GM12878 (cell line): ENCODE measurements at regions not wholly inside any gene's neighbourhood (a gene's known extent, or its start where the extent isn't known, plus 50 kb on each side); places are given as distances from the start of the nearest gene placed in this dataset.

ENCODE experiments used
- ATAC-seq: fragments of 200-7000 bp; cut with Tn5 transposase; 3 replicates; pipeline ENCODE4 v1.9.1; 2020; ENCODE audit warnings: mild to moderate bottlenecking, moderate library complexity
- BruUV-seq: library from RNA; stranded (reverse); fragments of 400-500 nt; replicated peaks from 2 replicates; lab custom pipeline; 2021; lab: Mats Ljungman, UMichigan
- CTCF ChIA-PET: fragments of 300-600 bp; sonication (Branson Sonifier 250); formaldehyde crosslinking; extraction: SDS; loops from one replicate; lab custom pipeline; 2021; ENCODE audit warnings: inconsistent platforms; lab: Yijun Ruan, JAX
- POLR2A ChIA-PET: fragments of 350-600 bp; formaldehyde crosslinking; extraction: SDS; loops from one replicate; lab custom pipeline; 2021; ENCODE audit warnings: inconsistent platforms; lab: Charles Lee
- RAD21 ChIA-PET: fragments of 300-600 bp; sonication (Branson Sonifier 250); formaldehyde crosslinking; loops from one replicate; lab custom pipeline; 2023; ENCODE audit warnings: antibody characterized with exemption; ENCODE audit not compliant: unreplicated experiment; lab: Charles Lee
- SMC1A ChIA-PET: fragments of 300-600 bp; sonication (Branson Sonifier 250); formaldehyde crosslinking; loops from one replicate; lab custom pipeline; 2023; ENCODE audit not compliant: unreplicated experiment, uncharacterized antibody; lab: Charles Lee
- DNase-seq: peaks from one replicate; pipeline ENCODE4 v3.0.0-alpha.2; 2011; ENCODE audit warnings: low read depth, low spot score
- FAIRE-seq: peaks from 3 replicates; lab custom pipeline; 2011; peaks lifted over from hg19 to GRCh38; lab: Jason Lieb, UNC
- H2AFZ ChIP-seq: 2 replicates; pipeline ENCODE4 v1.6.0; 2011; ENCODE audit warnings: low read depth, low read length, control low read depth; ENCODE audit not compliant: control insufficient read depth
- H3K27ac ChIP-seq: 2 replicates; pipeline ENCODE4 v1.5.1; 2011; ENCODE audit warnings: control low read depth; ENCODE audit not compliant: control insufficient read depth, insufficient read depth
- H3K27me3 ChIP-seq, 2 experiments: replicated peaks in 1 of 2; 2 replicates each; pipeline versions ENCODE4 v1.6.0 to v1.6.1; 2011; ENCODE audit warnings: low read length in 1 of 2; ENCODE audit not compliant: control insufficient read depth in 2 of 2, insufficient read depth in 2 of 2
- H3K36me3 ChIP-seq, 2 experiments: 2 replicates each; pipeline ENCODE4 v1.5.1; 2011; ENCODE audit warnings: low read length in 1 of 2; ENCODE audit not compliant: control insufficient read depth in 2 of 2, insufficient read depth in 2 of 2
- H3K4me1 ChIP-seq: 2 replicates; pipeline ENCODE4 v1.6.1; 2011; ENCODE audit warnings: mild to moderate bottlenecking, low read length, moderate library complexity, mixed read lengths; ENCODE audit not compliant: control insufficient read depth, insufficient read depth
- H3K4me2 ChIP-seq: 2 replicates; pipeline ENCODE4 v1.6.0; 2011; ENCODE audit warnings: control low read depth; ENCODE audit not compliant: control insufficient read depth, insufficient read depth
- H3K4me3 ChIP-seq: fragments of 200-600 bp; sonication (generic); 2 replicates; pipeline ENCODE4 v1.5.1; 2016
- H3K79me2 ChIP-seq: 2 replicates; pipeline ENCODE4 v1.6.0; 2011; ENCODE audit warnings: low read length; ENCODE audit not compliant: control insufficient read depth, insufficient read depth
- H3K9ac ChIP-seq: 2 replicates; pipeline ENCODE4 v1.8.0; 2011; ENCODE audit warnings: low read length, control low read depth, mixed read lengths; ENCODE audit not compliant: control insufficient read depth, insufficient read depth
- H3K9me3 ChIP-seq: replicated peaks from 3 replicates; pipeline ENCODE4 v1.5.1; 2011; ENCODE audit warnings: mild to moderate bottlenecking, low read length; ENCODE audit not compliant: control insufficient read depth, insufficient read depth
- H4K20me1 ChIP-seq: 2 replicates; pipeline ENCODE4 v1.6.0; 2011; ENCODE audit not compliant: control insufficient read depth, insufficient read depth
- CREB1 ChIP-seq: IDR thresholded peaks from 2 replicates; pipeline ENCODE4 v1.6.1; 2012; ENCODE audit warnings: low read depth, mild to moderate bottlenecking, inconsistent platforms
- EED ChIP-seq: sonication (generic); IDR thresholded peaks from 2 replicates; pipeline ENCODE4 v1.6.1; 2016; ENCODE audit warnings: antibody characterized with exemption, low read depth
- IKZF2 ChIP-seq, 2 experiments: fragments of 450-650 bp; IDR thresholded peaks; 2 replicates each; pipeline ENCODE4 v1.6.1; 2017; ENCODE audit warnings: mild to moderate bottlenecking in 2 of 2, moderate library complexity in 2 of 2
- KDM1A ChIP-seq: fragments of 200-600 bp; sonication (generic); IDR thresholded peaks from 2 replicates; pipeline ENCODE4 v1.6.1; 2016; ENCODE audit warnings: borderline replicate concordance
- MYC ChIP-seq: IDR thresholded peaks from 2 replicates; pipeline ENCODE4 v1.6.1; 2011; ENCODE audit warnings: mild to moderate bottlenecking, low read length, moderate library complexity, inconsistent platforms; ENCODE audit not compliant: insufficient read depth, insufficient replicate concordance, insufficient read length, severe bottlenecking
- NFYA ChIP-seq: IDR thresholded peaks from 2 replicates; pipeline ENCODE4 v1.6.1; 2011; ENCODE audit warnings: low read depth, mild to moderate bottlenecking, low read length, improper control_type of control experiment, borderline replicate concordance
- NFYB ChIP-seq: IDR thresholded peaks from 2 replicates; pipeline ENCODE4 v1.6.1; 2011; ENCODE audit warnings: low read depth, mild to moderate bottlenecking, low read length, improper control_type of control experiment, moderate library complexity; ENCODE audit not compliant: insufficient read depth
- PBX3 ChIP-seq: IDR thresholded peaks from 2 replicates; pipeline ENCODE4 v1.6.1; 2011; ENCODE audit warnings: mild to moderate bottlenecking, low read depth, low read length, moderate library complexity; ENCODE audit not compliant: insufficient replicate concordance
- RB1 ChIP-seq: fragments of 450-650 bp; formaldehyde crosslinking; IDR thresholded peaks from 2 replicates; pipeline ENCODE4 v1.6.1; 2017; ENCODE audit warnings: mild to moderate bottlenecking, borderline replicate concordance
- RELB ChIP-seq: fragments of 450-650 bp; IDR thresholded peaks from 2 replicates; pipeline ENCODE4 v1.6.1; 2017; ENCODE audit warnings: low read depth, mild to moderate bottlenecking, moderate library complexity
- RUNX3 ChIP-seq: IDR thresholded peaks from 2 replicates; pipeline ENCODE4 v1.6.1; 2012; ENCODE audit warnings: low read length, inconsistent platforms
- ZBTB11 ChIP-seq: fragments of 450-650 bp; formaldehyde crosslinking; IDR thresholded peaks from 2 replicates; pipeline ENCODE4 v1.5.0; 2022; ENCODE audit warnings: mild to moderate bottlenecking, missing genetic modification characterization
- ZNF687 ChIP-seq: fragments of 450-650 bp; IDR thresholded peaks from 2 replicates; pipeline ENCODE4 v1.6.1; 2017; ENCODE audit warnings: mild to moderate bottlenecking, moderate library complexity
- WGBS: methylation state at CpG from one replicate; pipeline ENCODE4 v1.1.6; 2016; ENCODE audit warnings: low lambda C conversion rate; ENCODE audit not compliant: insufficient replicate concordance, insufficient coverage; ENCODE audit errors: missing lambda C conversion rate; 5-methylcytosine and 5-hydroxymethylcytosine counted together
- in situ Hi-C: fragments of 300-500 bp; cut with MboI; formaldehyde crosslinking; loops from 9 replicates; pipeline ENCODE4 v1.14.3; 2018; ENCODE audit warnings: mixed read lengths
- intact Hi-C: fragments of 100-400 bp; cut with micrococcal nuclease; formaldehyde crosslinking; loops from one replicate; pipeline ENCODE4 v1.14.2; 2022; ENCODE audit not compliant: unreplicated experiment

GRCh38 chr14:44081146-44081545, 425.9 kb downstream of the FSCB start:
- Histone ChIP-seq H3K9ac (no peak overlapping the region), H3K27ac (no peak overlapping the region), H3K9me3 (no peaks in the 10 kb centered on the region), H3K4me2 (no peak overlapping the region), H3K27me3 (no peaks in the 10 kb centered on the region), H4K20me1 (no peaks in the 10 kb centered on the region), H3K4me3 (no peak overlapping the region), H3K79me2 (no peaks in the 10 kb centered on the region), H3K36me3 (no peaks in the 10 kb centered on the region), H3K4me1 (no peaks in the 10 kb centered on the region), H2AFZ (no peak overlapping the region)
- intact Hi-C loops (no loop called here), in situ Hi-C loops (no loop called here)
- ChIA-PET CTCF (no interaction called here), RAD21 (no interaction called here), POLR2A (no interaction called here), SMC1A (no interaction called here)
- WGBS = 2% methylated on average over 2 of the region's 2 CpGs
- no peak for ATAC-seq
- BruUV-seq = no TSS peak
- TF ChIP-seq PBX3 (no peak), KDM1A (no peak), RUNX3 (no peak), MYC (no peak), NFYA (no peak), ZNF687 (no peak), IKZF2 (IDR thresholded peaks at IDR 0.05) (no peak), EED (no peak), NFYB (no peak), RB1 (no peak), ZBTB11 (CRISPR knock-in tag) (no peak), CREB1 (no peak), RELB (no peak)
- DNase-seq = no peak
- FAIRE-seq = no peak
